Body of pancreas (tissue), 4 donors: ENCODE measurements at regions not wholly inside any gene's neighbourhood (a gene's known extent, or its start where the extent isn't known, plus 50 kb on each side); places are given as distances from the start of the nearest gene placed in this dataset.
"Not testable (repeated sequence)": the region's sequence is repeated elsewhere in the genome, so short reads cannot be mapped to it uniquely, and the experiment has no call there.

Experiments
- CTCF ChIP-seq, 7 experiments: fragments of 450-650 bp in 4 of 7; fragments of 200-600 bp in 3 of 7; sonication (generic) in 3 of 7; IDR thresholded peaks; one replicate each; pipeline ENCODE4 v1.5.1; 2016 to 2019; ENCODE audit warnings: antibody characterized with exemption in 7 of 7
- POLR2A ChIP-seq, 3 donors: fragments of 450-650 bp; IDR thresholded peaks; one replicate each; pipeline ENCODE4 v1.6.1; 2016; ENCODE audit warnings: antibody characterized with exemption in 3 of 3, mild to moderate bottlenecking in 2 of 3

GRCh38 chr13:40356458-40356857, 310.0 kb downstream of the FOXO1 start:
- not testable (repeated sequence) for TF ChIP-seq CTCF, POLR2A (IDR thresholded peaks at IDR 0.05)
